IPS-15b (cell line): ENCODE measurements at regions not wholly inside any gene's neighbourhood (a gene's known extent, or its start where the extent isn't known, plus 50 kb on each side); places are given as distances from the start of the nearest gene placed in this dataset.

Source experiments
- H3K27me3 ChIP-seq: one replicate; pipeline ENCODE4 v1.6.1; 2013; ENCODE audit warnings: low read length; ENCODE audit not compliant: control insufficient read depth, insufficient read depth
- H3K36me3 ChIP-seq: one replicate; pipeline ENCODE4 v1.6.1; 2013; ENCODE audit warnings: low read length; ENCODE audit not compliant: control insufficient read depth, insufficient read depth
- H3K4me1 ChIP-seq: one replicate; pipeline ENCODE4 v1.6.1; 2013; ENCODE audit warnings: mild to moderate bottlenecking, low read length; ENCODE audit not compliant: control insufficient read depth, insufficient read depth
- H3K4me3 ChIP-seq: one replicate; pipeline ENCODE4 v1.5.1; 2013; ENCODE audit warnings: low read depth, low read length
- H3K9ac ChIP-seq: one replicate; pipeline ENCODE4 v1.6.1; 2013; ENCODE audit warnings: low read depth, mild to moderate bottlenecking, low read length
- H3K9me3 ChIP-seq: one replicate; pipeline ENCODE4 v1.6.1; 2013; ENCODE audit warnings: mild to moderate bottlenecking, low read length; ENCODE audit not compliant: control insufficient read depth, insufficient read depth

GRCh38 chr13:57784633-57785032 is 153.1 kb downstream of the PCDH17 start:
- no peaks in the 10 kb centered on the region for H3K36me3 ChIP-seq
- no peak overlapping the region for H3K9ac ChIP-seq
- no peak overlapping the region for H3K4me3 ChIP-seq
- H3K4me1 ChIP-seq: no peaks in the 10 kb centered on the region
- no peaks in the 10 kb centered on the region for H3K27me3 ChIP-seq
- H3K9me3 ChIP-seq: no peaks in the 10 kb centered on the region

DNA sequence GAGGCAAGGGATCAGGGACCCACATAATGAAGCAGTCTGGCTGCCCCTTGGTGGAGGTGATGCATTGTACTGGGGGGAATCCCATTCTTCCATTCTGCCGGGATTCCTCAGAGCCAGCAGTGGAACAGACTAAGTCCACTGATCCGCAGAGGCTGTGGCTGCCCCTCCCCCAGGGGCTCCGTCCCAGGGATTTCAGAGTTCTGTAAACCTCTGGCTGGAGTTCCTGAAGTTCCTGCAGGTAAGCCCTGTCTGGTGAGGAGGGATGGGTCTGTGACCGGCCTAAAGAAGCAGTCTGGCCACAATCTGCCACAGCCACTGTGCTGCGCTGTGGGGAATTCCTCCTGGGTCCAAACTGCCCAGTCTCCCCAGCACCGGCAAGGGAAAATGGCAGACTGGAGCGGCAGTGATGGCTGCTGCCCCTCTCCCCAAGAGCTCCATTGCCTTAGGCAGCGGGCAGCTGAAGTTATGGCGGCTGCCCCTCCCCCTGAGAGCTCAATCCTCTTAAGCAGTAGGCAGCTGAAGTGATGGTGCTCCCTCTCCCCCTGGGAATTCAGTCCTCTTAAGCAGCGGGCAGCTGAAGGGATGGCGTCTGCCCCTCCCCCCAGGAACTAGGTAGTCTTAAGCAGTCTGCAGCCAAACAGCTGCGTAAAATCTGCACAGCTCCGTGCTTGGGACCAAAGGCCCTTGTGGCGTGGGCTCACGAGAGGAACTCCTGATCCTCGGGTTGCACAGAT is 155.7 kb downstream of the PCDH17 start:
- H3K36me3 ChIP-seq: no peaks in the 10 kb centered on the region
- no peak overlapping the region for H3K9ac ChIP-seq
- H3K9me3 ChIP-seq: no peaks in the 10 kb centered on the region
- peak overlapping the region; percentile 24 for H3K4me3 ChIP-seq
- H3K4me1 ChIP-seq: no peaks in the 10 kb centered on the region
- no peaks in the 10 kb centered on the region for H3K27me3 ChIP-seq

DNA sequence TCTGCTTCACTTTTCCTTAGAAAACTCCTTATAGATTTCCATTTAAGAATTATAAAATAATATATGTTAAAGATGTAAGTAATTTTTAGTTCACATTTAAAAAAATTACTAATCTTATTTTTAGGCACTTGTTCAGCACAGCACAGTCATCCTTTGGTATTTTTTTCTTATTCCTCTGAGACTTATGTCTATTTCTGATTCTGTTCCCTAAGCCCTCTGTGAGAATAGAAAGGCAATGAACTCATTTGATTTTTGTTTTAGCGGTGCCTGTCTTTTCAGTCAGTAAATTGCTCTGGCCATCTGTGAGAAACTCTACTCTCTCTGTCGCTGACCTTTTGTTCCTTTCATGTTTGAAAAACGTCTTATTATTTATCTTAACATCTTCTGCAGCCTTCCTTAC is 168.1 kb downstream of the PCDH17 start:
- Histone ChIP-seq H3K4me3 (no peak overlapping the region), H3K4me1 (no peaks in the 10 kb centered on the region), H3K9me3 (no peaks in the 10 kb centered on the region), H3K27me3 (no peaks in the 10 kb centered on the region), H3K9ac (no peak overlapping the region), H3K36me3 (no peaks in the 10 kb centered on the region)

- Histone ChIP-seq H3K36me3 (no peaks in the 10 kb centered on the region), H3K4me1 (no peaks in the 10 kb centered on the region), H3K27me3 (no peaks in the 10 kb centered on the region), H3K4me3 (no peak overlapping the region), H3K9ac (no peak overlapping the region), H3K9me3 (no peaks in the 10 kb centered on the region)
These were observed 182.1 kb downstream of the PCDH17 start for GRCh38 chr13:57813651-57814050.

DNA sequence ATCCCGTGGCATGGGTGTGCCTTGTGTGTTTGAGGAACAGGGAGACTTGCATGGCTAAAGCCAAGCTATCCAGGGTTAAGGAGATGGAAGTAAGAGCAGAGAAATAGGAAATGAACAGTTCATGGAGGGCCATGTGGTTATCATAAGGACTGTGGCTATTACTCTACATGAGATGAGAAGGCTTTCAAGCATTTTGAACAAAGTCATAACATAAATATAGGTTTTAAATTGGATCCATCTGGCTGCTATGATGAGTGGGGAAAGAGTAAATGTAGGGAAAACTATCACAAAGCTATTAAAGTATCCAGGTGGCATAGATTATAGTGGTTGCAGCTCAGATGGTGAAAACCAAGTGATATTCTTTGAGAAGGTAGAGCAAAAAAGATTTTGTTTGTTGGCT is 184.1 kb downstream of the PCDH17 start:
- H3K9ac ChIP-seq: no peak overlapping the region
- no peaks in the 10 kb centered on the region for H3K36me3 ChIP-seq
- H3K9me3 ChIP-seq: no peaks in the 10 kb centered on the region
- no peaks in the 10 kb centered on the region for H3K27me3 ChIP-seq
- H3K4me1 ChIP-seq: no peaks in the 10 kb centered on the region
- H3K4me3 ChIP-seq: no peak overlapping the region

DNA sequence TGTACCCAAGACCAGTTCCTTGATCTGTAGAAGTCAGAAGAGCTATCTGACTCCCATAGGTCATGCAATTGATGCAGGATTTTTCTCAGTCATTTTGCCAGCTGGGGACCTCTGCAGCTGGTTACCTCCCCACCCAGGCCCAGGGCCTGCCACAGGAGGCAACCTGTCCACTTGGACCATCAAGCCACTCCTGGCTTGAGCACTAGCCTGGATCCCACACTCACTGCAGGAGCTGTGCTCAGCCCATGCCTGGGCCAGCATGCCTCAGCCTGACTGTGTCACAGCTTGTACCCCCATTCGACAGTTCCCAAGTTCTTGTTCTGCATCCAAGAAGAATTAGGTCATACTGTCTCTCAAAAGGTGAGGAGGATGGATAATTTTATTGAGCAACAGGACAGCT is 189.4 kb downstream of the PCDH17 start:
- Histone ChIP-seq H3K4me1 (no peaks in the 10 kb centered on the region), H3K36me3 (no peaks in the 10 kb centered on the region), H3K4me3 (no peak overlapping the region), H3K9ac (no peak overlapping the region), H3K27me3 (no peaks in the 10 kb centered on the region), H3K9me3 (no peaks in the 10 kb centered on the region)

DNA sequence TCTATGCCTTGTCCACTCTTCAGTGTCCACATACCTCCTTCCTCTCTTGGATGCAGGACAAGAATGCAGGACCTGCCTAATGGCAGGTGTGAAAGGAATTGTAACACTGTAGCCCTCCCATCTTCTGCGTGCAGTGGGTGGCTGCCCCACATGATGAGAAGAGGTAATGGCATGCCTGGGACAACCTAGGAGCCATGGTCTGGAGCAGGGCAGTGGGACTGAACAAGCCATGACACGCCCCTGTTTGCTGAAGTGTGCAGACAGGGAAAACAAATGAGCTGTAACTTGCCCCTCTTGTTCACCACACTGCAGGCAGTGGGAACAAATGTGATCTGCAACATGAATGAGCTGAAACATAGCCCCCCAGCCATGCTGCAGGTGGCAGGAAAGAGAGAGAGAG is 192.2 kb downstream of the PCDH17 start:
- Histone ChIP-seq H3K36me3 (no peaks in the 10 kb centered on the region), H3K4me3 (no peak overlapping the region), H3K9ac (no peak overlapping the region), H3K27me3 (no peaks in the 10 kb centered on the region), H3K9me3 (no peaks in the 10 kb centered on the region), H3K4me1 (no peaks in the 10 kb centered on the region)

DNA sequence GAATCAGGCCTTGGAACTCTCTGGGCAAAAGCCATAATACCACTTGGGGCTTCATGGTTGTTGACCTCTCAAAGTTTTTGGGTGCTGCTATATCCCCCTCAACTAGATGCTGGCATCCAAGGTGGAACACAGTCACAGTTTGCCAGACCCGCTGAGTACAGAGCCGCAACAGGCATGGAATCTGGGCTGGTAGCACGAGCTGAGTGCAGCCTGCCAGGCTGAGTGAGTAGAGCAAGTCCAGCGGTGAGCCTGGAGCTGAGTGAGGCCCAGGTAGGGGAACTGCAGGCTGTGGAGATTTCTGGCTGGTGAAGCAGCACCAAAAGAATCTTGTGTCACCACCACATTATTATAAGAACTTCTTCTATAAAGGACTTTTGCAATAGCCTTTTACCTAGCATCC is 192.6 kb downstream of the PCDH17 start:
- H3K9me3 ChIP-seq: no peaks in the 10 kb centered on the region
- H3K9ac ChIP-seq: no peak overlapping the region
- no peaks in the 10 kb centered on the region for H3K36me3 ChIP-seq
- no peaks in the 10 kb centered on the region for H3K4me1 ChIP-seq
- H3K4me3 ChIP-seq: no peak overlapping the region
- no peaks in the 10 kb centered on the region for H3K27me3 ChIP-seq

- no peaks in the 10 kb centered on the region for H3K27me3 ChIP-seq
- H3K4me3 ChIP-seq: no peak overlapping the region
- no peaks in the 10 kb centered on the region for H3K9me3 ChIP-seq
- H3K9ac ChIP-seq: no peak overlapping the region
- H3K36me3 ChIP-seq: no peaks in the 10 kb centered on the region
- H3K4me1 ChIP-seq: no peaks in the 10 kb centered on the region
These were observed 193.5 kb downstream of the PCDH17 start for GRCh38 chr13:57825066-57825465.

DNA sequence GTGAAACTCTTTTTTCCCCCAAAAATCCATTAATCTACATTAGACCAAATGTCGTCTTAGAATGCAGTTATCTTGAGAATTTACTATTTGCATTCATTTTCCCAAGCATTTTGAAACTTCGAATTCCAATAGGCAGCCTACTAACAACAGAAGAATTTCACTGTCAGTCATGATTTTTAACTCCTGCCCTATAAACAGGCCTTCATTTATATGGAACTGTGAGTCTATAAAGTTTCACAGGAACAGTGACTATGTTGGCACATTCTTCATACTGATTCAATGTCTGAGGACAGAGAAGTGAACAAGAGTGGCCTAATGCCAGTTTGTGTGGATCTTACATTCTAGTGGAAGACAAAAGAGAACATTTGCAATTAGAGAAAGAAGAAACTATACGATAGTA is 198.0 kb downstream of the PCDH17 start:
- Histone ChIP-seq H3K36me3 (no peaks in the 10 kb centered on the region), H3K4me3 (no peak overlapping the region)

GRCh38 chr13:57832187-57832586 is 200.6 kb downstream of the PCDH17 start:
- Histone ChIP-seq H3K36me3 (no peaks in the 10 kb centered on the region), H3K9ac (no peak overlapping the region), H3K27me3 (no peaks in the 10 kb centered on the region)

More for the DNA sequence above, 198.0 kb downstream of the PCDH17 start:
- Histone ChIP-seq H3K4me1 (no peaks in the 10 kb centered on the region), H3K9me3 (no peaks in the 10 kb centered on the region), H3K9ac (no peak overlapping the region), H3K27me3 (no peaks in the 10 kb centered on the region)

DNA sequence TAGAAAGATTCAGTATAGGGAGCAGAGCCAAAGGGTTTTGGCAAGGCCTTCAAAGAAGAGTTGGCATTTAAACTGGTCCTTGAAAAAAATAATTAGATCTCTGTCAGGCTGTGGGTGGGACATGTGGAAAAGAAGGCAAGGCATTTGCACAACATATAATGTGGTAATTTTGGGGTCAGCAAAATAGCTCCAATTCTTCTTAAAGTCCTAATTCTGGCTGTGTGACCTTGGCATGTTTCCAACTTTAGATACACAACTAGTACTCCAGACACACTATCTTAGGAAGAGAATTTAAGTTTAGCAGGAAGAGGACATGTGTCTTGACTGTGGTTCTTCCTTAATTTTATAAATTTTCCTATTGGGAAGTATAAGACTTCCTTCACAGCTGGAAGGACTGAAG is 206.3 kb downstream of the PCDH17 start:
- no peak overlapping the region for H3K4me3 ChIP-seq
- H3K36me3 ChIP-seq: no peaks in the 10 kb centered on the region
- H3K9me3 ChIP-seq: no peaks in the 10 kb centered on the region
- peaks cover 3% of the 10 kb centered on the region for H3K4me1 ChIP-seq
- H3K27me3 ChIP-seq: no peaks in the 10 kb centered on the region
- H3K9ac ChIP-seq: no peak overlapping the region

More at GRCh38 chr13:57832187-57832586, 200.6 kb downstream of the PCDH17 start:
- Histone ChIP-seq H3K4me3 (no peak overlapping the region), H3K9me3 (no peaks in the 10 kb centered on the region), H3K4me1 (peaks cover 3% of the 10 kb centered on the region)
